ENCODE measurements at regions not wholly inside any gene's neighbourhood (a gene's known extent, or its start where the extent isn't known, plus 50 kb on each side); places are given as distances from the start of the nearest gene placed in this dataset.

- peaks cover 17% of the 10 kb centered on the region for H3K27me3 Mint-ChIP-seq (ENCODE audit: low read depth)
Observed at GRCh38 chr13:24036115-24036514, 124.4 kb upstream of the SPATA13 start.

GRCh38 chr13:24038405-24038804 lies 122.1 kb upstream of the SPATA13 start:
- H3K36me3 Mint-ChIP-seq (ENCODE audit: low read depth): no peaks in the 10 kb centered on the region
- no peaks in the 10 kb centered on the region for H3K9me3 Mint-ChIP-seq
- H3K27ac Mint-ChIP-seq: no peak overlapping the region
- H3K4me1 Mint-ChIP-seq (ENCODE audit: low read depth): peaks cover 18% of the 10 kb centered on the region
- H3K4me3 Mint-ChIP-seq: no peak overlapping the region
- DNase-seq (ENCODE audit: low spot score): peak; percentile 45
- peaks cover 7% of the 10 kb centered on the region for H3K27me3 Mint-ChIP-seq (ENCODE audit: low read depth)

More at GRCh38 chr13:24036115-24036514, 124.4 kb upstream of the SPATA13 start:
- no peak for DNase-seq (ENCODE audit: low spot score)
- Mint-ChIP-seq H3K36me3 (ENCODE audit: low read depth) (no peaks in the 10 kb centered on the region), H3K4me3 (no peak overlapping the region), H3K9me3 (no peaks in the 10 kb centered on the region), H3K4me1 (ENCODE audit: low read depth) (peaks cover 18% of the 10 kb centered on the region), H3K27ac (no peak overlapping the region)

- Mint-ChIP-seq H3K9me3 (no peaks in the 10 kb centered on the region), H3K27ac (no peak overlapping the region), H3K27me3 (ENCODE audit: low read depth) (peaks cover 2% of the 10 kb centered on the region), H3K4me1 (ENCODE audit: low read depth) (peaks cover 18% of the 10 kb centered on the region), H3K36me3 (ENCODE audit: low read depth) (no peaks in the 10 kb centered on the region), H3K4me3 (no peak overlapping the region)
- DNase-seq (ENCODE audit: low spot score): no peak
Observed at GRCh38 chr13:24038841-24039330, 121.6 kb upstream of the SPATA13 start.

GRCh38 chr13:24039621-24040475 lies 120.7 kb upstream of the SPATA13 start:
- Mint-ChIP-seq H3K9me3 (no peaks in the 10 kb centered on the region), H3K27me3 (ENCODE audit: low read depth) (peaks cover 2% of the 10 kb centered on the region), H3K4me1 (ENCODE audit: low read depth) (peaks cover 19% of the 10 kb centered on the region), H3K4me3 (no peak overlapping the region), H3K36me3 (ENCODE audit: low read depth) (no peaks in the 10 kb centered on the region), H3K27ac (no peak overlapping the region)
- no peak for DNase-seq (ENCODE audit: low spot score)

- Mint-ChIP-seq H3K36me3 (ENCODE audit: low read depth) (no peaks in the 10 kb centered on the region), H3K27ac (no peak overlapping the region), H3K4me1 (ENCODE audit: low read depth) (peaks cover 25% of the 10 kb centered on the region)
Observed at GRCh38 chr13:24040835-24041234, 119.7 kb upstream of the SPATA13 start.

GRCh38 chr13:24041651-24042225 lies 118.8 kb upstream of the SPATA13 start:
- H3K9me3 Mint-ChIP-seq: no peaks in the 10 kb centered on the region
- DNase-seq (ENCODE audit: low spot score): no peak
- no peak overlapping the region for H3K4me3 Mint-ChIP-seq
- H3K36me3 Mint-ChIP-seq (ENCODE audit: low read depth): peaks cover 2% of the 10 kb centered on the region
- peaks cover 25% of the 10 kb centered on the region for H3K4me1 Mint-ChIP-seq (ENCODE audit: low read depth)
- no peak overlapping the region for H3K27ac Mint-ChIP-seq
- peaks cover 2% of the 10 kb centered on the region for H3K27me3 Mint-ChIP-seq (ENCODE audit: low read depth)

More at GRCh38 chr13:24040835-24041234, 119.7 kb upstream of the SPATA13 start:
- Mint-ChIP-seq H3K27me3 (ENCODE audit: low read depth) (peaks cover 2% of the 10 kb centered on the region), H3K9me3 (no peaks in the 10 kb centered on the region), H3K4me3 (no peak overlapping the region)
- no peak for DNase-seq (ENCODE audit: low spot score)

GRCh38 chr13:24042710-24043440 lies 117.6 kb upstream of the SPATA13 start:
- Mint-ChIP-seq H3K4me3 (no peak overlapping the region), H3K27me3 (ENCODE audit: low read depth) (peaks cover 2% of the 10 kb centered on the region), H3K4me1 (ENCODE audit: low read depth) (peaks cover 25% of the 10 kb centered on the region), H3K27ac (no peak overlapping the region), H3K9me3 (no peaks in the 10 kb centered on the region), H3K36me3 (ENCODE audit: low read depth) (peaks cover 2% of the 10 kb centered on the region)
- no peak for DNase-seq (ENCODE audit: low spot score)

- DNase-seq (ENCODE audit: low spot score): no peak
- peaks cover 2% of the 10 kb centered on the region for H3K36me3 Mint-ChIP-seq (ENCODE audit: low read depth)
- H3K27me3 Mint-ChIP-seq (ENCODE audit: low read depth): no peaks in the 10 kb centered on the region
- H3K9me3 Mint-ChIP-seq: no peaks in the 10 kb centered on the region
- H3K4me1 Mint-ChIP-seq (ENCODE audit: low read depth): peaks cover 19% of the 10 kb centered on the region
- no peak overlapping the region for H3K27ac Mint-ChIP-seq
- no peak overlapping the region for H3K4me3 Mint-ChIP-seq
Observed at GRCh38 chr13:24043590-24044350, 116.8 kb upstream of the SPATA13 start.

GRCh38 chr13:24045597-24045996 lies 114.9 kb upstream of the SPATA13 start:
- peaks cover 11% of the 10 kb centered on the region for H3K4me1 Mint-ChIP-seq (ENCODE audit: low read depth)
- DNase-seq (ENCODE audit: low spot score): no peak
- H3K9me3 Mint-ChIP-seq: no peaks in the 10 kb centered on the region
- no peak overlapping the region for H3K27ac Mint-ChIP-seq
- no peaks in the 10 kb centered on the region for H3K27me3 Mint-ChIP-seq (ENCODE audit: low read depth)
- H3K36me3 Mint-ChIP-seq (ENCODE audit: low read depth): peaks cover 2% of the 10 kb centered on the region
- no peak overlapping the region for H3K4me3 Mint-ChIP-seq

GRCh38 chr13:24050292-24050711 lies 110.2 kb upstream of the SPATA13 start:
- H3K27me3 Mint-ChIP-seq (ENCODE audit: low read depth): peaks cover 4% of the 10 kb centered on the region
- peaks cover 2% of the 10 kb centered on the region for H3K36me3 Mint-ChIP-seq (ENCODE audit: low read depth)
- DNase-seq (ENCODE audit: low spot score): no peak
- H3K4me1 Mint-ChIP-seq (ENCODE audit: low read depth): peaks cover 6% of the 10 kb centered on the region
- no peak overlapping the region for H3K27ac Mint-ChIP-seq
- H3K9me3 Mint-ChIP-seq: no peaks in the 10 kb centered on the region
- H3K4me3 Mint-ChIP-seq: no peak overlapping the region

- Mint-ChIP-seq H3K4me3 (no peak overlapping the region), H3K27ac (no peak overlapping the region), H3K4me1 (ENCODE audit: low read depth) (peaks cover 4% of the 10 kb centered on the region), H3K36me3 (ENCODE audit: low read depth) (peaks cover 2% of the 10 kb centered on the region), H3K9me3 (no peaks in the 10 kb centered on the region), H3K27me3 (ENCODE audit: low read depth) (peaks cover 8% of the 10 kb centered on the region)
- DNase-seq (ENCODE audit: low spot score): no peak
Observed at GRCh38 chr13:24050796-24051715, 109.5 kb upstream of the SPATA13 start.

GRCh38 chr13:24052547-24053518 lies 107.7 kb upstream of the SPATA13 start:
- no peak overlapping the region for H3K4me3 Mint-ChIP-seq
- H3K9me3 Mint-ChIP-seq: no peaks in the 10 kb centered on the region
- peaks cover 4% of the 10 kb centered on the region for H3K4me1 Mint-ChIP-seq (ENCODE audit: low read depth)
- H3K27ac Mint-ChIP-seq: no peak overlapping the region
- no peaks in the 10 kb centered on the region for H3K36me3 Mint-ChIP-seq (ENCODE audit: low read depth)
- H3K27me3 Mint-ChIP-seq (ENCODE audit: low read depth): peaks cover 8% of the 10 kb centered on the region
- no peak for DNase-seq (ENCODE audit: low spot score)
